EH (cell line): ENCODE measurements at regions not wholly inside any gene's neighbourhood (a gene's known extent, or its start where the extent isn't known, plus 50 kb on each side); places are given as distances from the start of the nearest gene placed in this dataset.
"Not testable (repeated sequence)": the region's sequence is repeated elsewhere in the genome, so short reads cannot be mapped to it uniquely, and the experiment has no call there.

Source experiments
- DNase-seq: peaks from one replicate; pipeline ENCODE4 v3.0.0-alpha.2; 2015; ENCODE audit warnings: low read depth

DNA sequence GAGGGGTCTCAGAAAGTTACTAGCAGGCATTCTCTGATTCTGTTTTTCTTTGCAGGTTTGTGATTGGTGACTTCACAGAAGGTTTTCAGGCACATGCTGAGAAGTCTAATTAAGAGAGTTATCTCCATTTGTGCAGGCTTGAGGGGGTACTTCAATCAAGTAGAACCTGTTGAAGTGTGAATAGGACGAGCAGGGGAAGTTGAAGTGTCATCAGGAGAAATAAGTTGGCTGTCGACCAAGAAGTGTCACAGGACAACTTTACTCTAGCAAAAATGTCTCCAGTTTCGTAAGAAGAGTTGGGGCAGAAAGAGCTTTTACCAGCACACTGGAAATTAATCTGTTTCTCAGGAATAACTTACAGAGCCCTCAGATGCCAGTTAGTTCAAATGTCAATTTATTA is 576.5 kb upstream of the SLITRK5 start:
- DNase-seq, result no peak

DNA sequence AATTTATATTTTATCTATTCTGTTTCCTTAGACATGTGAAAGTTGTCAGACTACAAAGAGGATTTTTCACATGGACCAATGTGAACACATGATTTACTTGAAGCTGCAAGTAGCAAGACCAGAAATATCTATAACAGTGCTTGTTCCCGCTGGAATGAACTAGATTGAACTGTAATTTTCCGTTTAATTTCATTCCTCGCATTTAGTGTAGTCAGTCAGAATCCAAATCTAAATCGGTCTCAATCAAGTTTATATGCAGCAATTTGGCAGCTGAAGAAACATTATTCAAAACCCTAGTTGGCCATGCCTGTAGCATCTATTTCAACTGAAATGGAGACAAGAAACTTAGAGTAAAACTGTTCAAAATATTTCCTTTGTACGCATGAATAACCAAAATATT is 570.7 kb upstream of the SLITRK5 start:
- no peak for DNase-seq

DNA sequence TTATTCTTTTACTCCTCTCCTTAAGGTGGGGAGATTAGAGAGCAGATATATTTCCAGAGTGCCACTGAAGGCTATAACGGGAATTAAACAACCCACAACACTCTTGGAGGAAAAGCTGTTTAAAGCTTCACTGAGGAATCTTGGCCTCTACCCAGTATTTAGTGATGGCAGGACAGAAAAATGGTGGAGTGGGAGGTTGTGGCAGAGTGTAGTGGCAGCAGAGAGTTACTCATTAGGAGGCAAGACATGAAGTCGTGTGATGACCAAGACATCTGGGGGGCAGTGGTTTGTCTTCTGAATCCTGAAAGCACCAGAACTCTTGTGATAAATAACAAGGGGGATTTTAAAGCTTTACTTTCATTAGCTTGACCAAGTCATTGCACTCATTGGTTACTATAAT is 563.5 kb upstream of the SLITRK5 start:
- DNase-seq, result no peak

DNA sequence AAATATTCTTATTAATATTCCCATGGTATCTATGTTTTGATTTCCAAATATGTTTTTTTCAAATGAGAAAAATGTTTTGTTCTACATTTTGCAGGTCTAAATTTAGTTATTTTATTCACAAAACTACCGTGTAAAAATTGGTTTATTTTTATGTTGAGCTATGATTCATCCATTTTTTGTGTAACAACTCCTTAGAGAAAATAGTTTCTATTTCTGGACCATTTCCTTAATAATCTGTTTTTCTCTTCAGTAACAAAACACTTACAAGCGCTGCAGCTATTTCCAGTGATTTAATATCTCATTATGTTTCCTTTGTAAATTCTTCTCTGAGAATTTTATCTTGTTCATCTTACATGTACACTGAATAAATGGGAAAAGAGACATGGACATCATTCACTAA is 550.7 kb upstream of the SLITRK5 start:
- no peak for DNase-seq

DNA sequence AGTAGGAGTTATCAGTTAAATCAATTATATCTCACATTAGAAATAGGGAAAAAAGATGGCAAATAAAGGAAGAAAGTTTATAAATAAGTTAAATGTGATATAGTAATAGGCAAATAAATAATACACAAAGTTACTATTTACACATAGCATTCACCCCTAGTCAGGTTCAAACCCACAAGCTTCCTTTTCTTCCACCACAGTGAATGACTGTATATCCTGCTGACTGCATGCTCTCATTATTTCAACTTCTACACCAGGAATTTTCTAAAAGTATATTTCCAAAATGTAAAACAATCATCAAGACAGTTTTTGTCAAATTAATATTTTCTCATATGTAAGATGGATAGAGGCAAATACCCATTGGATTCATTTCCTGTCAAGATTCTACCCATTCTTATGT is 548.6 kb upstream of the SLITRK5 start:
- DNase-seq, result no peak

DNA sequence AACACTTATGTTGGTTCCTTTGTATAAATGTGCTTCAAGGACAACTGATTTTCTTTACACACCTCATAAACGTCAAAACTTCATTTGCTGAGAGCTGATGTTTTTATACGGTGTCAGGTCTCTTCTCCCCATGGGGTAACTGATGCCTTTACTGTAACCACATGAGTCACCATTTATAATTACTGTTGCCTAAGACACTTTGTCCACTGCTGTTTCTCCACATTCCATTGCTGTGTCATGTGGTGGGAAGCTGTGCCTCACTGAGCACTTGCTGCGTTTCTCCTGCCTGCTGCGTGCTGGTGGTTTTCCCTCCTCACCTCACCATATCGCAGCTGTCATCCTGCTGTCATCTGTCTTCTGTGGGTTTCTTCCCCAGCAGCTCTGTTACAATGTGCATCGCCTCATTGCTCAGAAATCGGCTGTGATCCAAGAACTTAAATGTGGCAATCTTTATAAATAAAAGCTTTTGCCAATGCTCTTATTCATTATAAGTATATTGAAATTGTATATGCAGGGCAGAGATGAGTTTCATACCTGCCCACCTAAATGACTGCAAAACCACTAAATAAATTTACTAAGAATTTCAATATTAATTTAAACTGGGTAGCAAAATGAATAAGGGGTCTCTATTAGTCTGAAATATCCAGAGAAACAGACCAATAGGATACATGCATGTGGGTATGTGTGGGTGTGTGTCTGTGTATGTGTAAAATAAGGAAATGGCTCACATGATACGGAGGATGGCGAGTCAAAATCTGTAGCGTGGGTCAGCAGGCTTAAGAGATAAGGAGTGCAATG is 547.0 kb upstream of the SLITRK5 start:
- peak; percentile 0 for DNase-seq

DNA sequence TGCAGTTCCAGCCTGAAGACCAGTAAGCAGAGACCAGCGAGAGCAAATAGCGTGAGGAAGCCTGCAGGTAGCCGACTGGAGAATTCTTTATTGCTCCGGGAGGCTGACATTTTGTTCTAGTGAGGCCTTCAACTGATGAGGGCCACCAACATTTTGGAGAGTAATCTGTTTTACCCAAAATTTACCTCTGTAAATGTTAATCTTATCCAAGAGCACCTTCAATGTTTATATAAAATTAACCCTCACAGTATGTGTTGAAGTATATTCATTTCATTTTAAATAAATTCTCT is 546.4 kb upstream of the SLITRK5 start:
- DNase-seq, result no peak

DNA sequence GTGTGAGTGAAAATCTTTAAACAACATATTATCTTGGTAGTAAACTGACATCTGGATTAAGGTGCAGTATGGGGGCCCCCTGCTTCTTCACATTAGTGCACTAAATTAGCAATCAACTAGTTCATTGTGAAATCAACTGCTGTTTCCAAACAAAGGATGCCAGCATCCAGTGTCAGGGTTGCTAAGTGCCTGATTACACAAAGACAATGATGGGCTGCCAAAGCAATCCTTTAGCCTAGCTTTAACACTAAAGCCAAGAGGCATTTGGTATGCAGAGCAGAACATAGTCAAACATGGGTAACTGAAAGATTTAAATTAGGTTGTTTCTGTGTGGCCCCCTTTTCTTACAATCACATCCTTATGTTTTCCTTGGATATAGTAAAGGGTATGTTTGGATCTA is 543.1 kb upstream of the SLITRK5 start:
- DNase-seq, result no peak

DNA sequence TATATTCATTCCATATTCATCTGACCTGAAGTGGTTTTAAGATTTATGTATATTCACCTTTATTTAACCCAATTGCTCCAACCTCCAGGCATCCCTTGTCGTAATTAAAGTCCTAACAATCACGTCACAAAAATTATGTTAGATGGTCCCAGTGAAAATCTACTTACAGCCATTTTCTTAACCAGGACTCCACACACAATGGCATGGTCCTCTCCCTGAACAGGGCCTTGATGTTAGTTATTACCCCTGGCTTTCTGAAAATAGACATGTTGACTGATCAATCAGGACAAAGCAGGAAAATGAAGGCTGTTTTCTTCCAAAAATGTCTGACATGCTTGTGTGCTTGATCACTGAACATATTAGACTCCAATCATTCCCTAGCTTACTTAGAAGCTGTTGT is 542.7 kb upstream of the SLITRK5 start:
- DNase-seq, result no peak

DNA sequence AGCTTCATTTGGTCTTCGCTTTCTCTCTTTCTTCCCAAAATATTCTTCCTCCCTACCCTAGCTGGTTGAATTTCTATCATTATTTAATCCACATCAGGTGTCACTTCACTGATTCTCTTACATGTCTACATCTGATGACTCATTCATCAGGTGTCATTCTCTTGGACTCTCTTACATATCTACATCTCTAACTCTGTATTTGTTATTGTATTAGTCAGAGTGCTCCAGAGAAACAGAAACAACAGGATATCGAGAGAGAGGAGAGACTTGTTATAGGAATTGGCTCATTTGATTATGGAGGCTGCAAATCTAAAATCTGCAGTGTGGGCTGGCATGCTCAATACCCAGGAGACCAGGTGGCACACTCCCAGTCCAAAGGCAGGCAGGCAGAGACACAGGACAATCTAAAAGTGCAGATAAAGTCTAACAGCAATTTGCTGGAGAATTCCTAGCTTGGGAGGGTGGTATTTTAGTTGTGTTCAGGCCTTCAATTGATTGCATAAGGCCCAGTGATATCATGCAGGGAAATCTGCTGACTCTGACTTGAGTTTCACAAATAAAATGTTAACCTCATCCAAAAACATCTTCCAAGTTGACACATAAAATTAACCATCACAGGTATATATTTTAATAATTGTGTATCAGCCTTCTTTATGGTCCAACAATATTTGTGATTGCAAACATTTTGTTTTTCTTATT is 541.4 kb upstream of the SLITRK5 start:
- DNase-seq, result no peak

DNA sequence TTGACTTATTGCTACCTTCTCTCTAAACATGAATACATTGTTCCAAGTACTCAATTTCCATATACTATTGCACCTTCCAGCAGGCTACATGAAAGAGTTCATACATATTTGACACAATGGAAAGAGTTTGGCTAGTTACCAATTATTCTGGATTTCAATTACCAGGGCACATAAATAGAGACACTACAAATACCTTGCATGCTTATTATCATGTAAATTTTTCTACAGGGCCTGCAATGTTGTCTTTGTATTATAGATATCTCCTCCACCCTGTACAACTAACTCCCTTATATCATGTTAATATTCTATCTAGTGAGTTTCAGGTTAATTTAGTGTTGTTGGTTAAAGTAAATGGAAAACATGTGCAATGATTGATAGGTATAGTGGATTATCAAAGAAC is 540.7 kb upstream of the SLITRK5 start:
- no peak for DNase-seq

DNA sequence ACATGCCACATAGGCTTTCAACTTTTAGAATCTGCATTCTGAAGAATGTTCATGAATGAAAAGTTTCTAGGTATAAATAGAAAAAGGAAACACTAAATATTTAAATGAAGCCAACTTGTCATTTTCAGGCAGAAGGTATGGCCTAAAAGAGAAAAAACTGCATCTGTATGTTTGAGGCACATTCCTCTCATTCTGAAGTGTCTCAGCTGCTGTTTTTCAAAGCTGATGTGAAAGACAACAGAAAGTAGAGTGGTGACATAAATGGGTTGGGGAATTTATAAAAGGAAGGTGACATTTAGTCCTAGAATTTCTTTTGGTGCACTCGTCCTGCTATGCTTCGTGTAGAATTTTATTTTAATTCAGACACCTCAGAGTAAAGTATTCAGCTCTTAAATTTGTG is 539.6 kb upstream of the SLITRK5 start:
- DNase-seq, result no peak

DNA sequence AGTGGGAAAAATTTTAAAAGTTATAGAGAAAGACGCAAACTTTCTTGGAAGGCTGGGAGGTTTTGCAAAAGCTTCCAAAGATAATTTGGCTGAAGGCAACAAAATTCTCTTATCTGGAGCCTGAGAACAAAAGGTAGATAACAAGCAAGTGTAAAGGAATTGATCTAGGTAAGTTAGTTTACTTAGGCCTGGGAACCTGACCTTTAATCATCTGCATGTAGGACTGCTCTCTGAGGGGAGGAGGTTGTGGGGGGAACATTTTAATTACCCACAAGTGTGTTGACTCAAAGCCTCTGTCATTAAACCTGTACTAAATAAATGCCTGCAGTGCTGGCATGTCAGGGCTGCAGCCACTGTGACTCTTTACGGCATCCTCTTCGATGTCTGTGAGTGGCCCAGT is 532.3 kb upstream of the SLITRK5 start:
- DNase-seq, result no peak

DNA sequence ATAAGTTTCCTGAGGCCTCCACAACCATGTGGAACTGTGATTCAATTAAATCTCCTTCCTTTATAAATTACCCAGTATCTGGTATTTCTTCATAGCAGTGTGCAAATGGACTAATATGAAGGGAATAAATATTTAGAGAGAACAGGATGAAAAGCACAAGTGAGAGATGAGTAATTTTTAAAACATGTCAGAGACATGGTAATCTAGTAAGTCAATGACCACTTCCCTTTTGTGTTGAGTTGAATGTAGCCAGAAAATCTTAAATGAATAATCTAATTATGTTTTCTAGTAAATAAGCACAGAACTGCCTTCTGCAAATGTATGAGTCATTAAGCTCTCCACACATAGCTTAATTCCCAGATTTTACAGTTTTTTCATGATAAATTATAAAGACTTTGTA is 524.1 kb upstream of the SLITRK5 start:
- no peak for DNase-seq

DNA sequence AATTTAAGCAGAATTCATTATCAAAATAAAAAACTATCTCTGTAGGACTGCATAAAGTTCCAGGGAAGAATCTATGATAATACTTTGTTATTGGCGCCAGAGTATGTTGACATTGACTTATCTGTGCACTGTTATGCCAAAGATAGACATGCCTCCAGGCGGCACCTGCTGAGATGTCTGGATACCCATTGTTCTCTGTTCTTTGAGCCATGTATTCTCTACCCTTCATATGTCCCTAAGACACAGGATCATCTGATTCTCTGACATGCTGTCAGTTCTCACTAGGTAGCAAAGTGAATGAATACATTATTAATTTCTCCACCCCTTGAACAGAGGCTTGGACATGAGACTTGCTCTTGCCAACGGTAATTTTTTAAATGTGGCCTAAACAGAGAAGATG is 517.8 kb upstream of the SLITRK5 start:
- no peak for DNase-seq

DNA sequence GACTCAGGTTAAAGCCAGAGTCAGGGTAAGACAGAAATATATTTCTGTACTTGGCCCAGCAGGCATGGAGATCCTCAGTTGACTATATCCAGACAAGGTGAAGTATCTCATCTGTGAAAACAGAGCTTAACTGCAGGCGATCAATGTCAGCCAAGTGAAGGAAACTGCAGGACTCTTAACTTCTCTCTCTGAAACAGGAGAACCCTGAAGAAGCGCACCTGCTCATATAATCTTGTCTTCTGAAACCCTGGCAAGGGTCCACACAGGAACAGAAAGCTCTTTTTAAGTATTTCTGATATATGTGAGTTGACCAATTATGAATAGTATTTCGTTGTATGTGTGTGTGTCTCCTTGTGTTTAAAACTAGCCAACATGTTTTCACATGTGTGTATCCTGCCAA is 504.8 kb upstream of the SLITRK5 start:
- DNase-seq, result no peak

DNA sequence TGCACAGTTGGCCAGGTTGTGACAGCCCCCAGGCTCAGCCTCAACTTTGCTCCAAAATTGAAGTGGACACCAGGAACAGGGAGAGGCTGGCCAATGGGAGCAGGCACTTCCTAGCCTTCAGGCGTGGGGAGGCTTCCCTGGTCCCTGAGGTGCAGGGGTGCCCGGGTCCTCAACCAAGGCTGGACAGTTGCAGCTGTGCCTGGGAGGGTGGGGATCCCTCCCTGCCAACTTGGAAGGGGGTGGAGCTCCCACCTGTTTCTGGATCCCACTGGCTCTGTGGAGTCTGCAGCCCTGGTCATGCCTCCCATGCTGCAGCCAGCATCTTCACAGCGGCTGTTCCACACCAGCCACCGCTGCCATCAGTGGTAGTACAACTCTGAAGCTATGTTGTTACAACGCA is 502.8 kb upstream of the SLITRK5 start:
- DNase-seq, result no peak

DNA sequence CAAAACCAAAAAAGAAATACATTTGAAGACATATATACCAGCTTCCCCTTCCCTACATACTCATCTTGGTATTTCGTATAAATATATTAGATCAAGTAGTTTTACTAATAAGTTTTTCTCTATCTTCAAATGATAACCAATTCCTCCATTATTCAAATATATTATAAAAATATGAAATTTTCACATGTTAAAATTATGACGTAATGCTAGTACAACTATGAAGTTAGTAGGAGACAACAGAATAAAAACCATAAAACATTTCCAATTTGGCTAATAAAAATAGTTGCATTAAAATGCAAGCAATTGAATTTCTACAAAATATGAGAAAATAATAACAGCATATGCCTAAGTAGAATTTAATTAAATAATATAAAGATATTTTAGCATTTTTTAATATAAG is 501.8 kb upstream of the SLITRK5 start:
- no peak for DNase-seq

DNA sequence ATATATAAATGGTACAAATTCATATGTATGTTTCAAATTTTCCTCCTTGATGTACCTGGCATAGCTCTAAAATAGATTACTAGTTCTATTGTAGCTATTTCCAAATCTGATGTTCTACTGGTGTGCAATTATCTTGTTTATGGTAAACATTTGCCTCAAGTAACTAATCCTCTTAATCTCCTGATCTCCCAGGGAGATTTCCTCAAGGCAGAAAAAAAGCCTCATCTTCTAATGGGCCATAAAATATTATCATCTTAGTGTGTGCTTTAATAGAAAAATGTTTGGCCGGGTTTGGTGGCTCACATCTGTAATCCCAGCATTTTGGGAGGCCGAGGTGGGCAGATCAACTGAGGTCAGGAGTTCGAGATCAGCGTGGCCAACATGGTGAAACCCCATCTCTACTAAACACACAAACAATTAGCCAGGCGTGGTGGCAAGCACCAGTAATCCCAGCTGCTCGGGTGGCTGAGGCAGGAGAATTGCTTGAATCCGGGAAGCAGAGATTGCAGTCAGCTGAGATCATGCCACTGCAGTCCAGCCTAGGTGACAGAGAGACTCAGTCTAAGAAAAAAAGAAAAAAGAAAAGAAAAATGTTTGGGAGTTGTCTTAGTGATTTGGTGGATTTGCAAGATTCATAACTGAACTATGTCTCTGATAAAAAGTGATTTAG is 498.9 kb upstream of the SLITRK5 start:
- no peak for DNase-seq

DNA sequence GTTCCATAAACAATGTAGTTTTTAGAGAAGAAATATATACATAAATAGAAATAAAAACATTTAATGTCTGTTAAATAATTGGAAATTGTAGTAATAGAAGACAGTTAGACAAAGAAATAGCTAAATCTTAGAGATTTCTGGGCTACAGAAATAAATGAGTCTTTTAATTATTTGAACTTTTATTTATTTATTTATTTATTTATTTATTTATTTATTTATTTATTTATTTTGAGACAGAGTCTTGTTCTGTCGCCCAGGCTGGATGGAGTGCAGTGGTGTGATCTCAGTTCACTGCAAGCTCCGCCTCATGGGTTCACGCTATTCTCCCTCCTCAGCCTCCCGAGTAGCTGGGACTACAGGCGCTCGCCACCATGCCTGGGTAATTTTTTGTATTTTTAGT is 486.0 kb upstream of the SLITRK5 start:
- DNase-seq, result not testable (repeated sequence)

DNA sequence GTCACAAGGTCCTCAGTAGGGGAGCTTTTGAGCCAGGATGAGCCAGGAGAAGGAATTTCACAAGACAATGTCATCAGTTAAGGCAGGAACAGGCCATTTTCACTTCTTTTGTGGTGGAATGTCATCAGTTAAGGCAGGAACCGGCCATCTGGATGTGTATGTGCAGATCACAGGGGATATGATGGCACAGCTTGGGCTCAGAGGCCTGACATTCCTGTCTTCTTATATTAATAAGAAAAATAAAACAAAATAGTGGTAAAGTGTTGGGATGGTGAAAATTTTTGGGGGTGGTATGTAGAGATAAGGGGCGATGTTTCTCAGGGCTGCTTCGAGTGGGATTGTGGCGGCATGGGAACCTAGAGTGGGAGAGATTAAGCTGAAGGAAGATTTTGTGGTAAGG is 484.5 kb upstream of the SLITRK5 start:
- not testable (repeated sequence) for DNase-seq

DNA sequence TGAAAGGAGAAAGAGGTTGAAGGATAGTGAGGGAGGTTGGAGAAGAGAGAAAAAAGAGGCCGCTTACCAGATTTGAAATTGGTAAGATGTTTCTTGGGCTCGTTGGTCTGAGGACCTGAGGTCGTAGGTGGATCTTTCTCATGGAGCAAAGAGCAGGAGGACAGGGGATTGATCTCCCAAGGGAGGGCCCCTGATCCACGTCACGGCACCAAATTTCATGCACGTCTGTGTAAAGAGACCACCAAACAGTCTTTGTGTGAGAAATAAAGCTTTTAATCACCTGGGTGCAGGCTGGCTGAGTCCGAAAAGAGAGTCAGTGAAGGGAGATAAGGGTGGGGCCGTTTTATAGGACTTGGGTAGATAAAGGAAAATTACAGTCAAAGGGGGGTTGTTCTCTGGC is 479.7 kb upstream of the SLITRK5 start:
- DNase-seq, result not testable (repeated sequence)

DNA sequence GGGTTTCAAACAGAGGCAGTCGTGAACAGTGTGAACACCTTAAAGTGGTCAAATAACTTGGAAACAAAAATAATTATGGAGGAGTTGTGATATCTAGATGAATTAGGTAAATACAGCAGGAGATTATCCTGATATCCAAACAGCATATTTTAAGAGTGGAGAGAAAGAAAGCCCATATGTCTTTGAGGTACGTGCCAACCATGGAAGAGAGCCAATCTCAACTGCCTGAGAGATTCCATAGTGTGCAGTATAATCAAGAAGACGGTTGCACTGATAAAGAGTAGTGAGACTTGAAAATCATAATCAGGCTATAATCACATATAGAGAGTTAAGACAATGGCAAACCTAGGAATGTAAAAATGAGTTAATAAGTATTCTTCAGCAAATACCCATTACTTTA is 472.8 kb upstream of the SLITRK5 start:
- DNase-seq, result no peak

DNA sequence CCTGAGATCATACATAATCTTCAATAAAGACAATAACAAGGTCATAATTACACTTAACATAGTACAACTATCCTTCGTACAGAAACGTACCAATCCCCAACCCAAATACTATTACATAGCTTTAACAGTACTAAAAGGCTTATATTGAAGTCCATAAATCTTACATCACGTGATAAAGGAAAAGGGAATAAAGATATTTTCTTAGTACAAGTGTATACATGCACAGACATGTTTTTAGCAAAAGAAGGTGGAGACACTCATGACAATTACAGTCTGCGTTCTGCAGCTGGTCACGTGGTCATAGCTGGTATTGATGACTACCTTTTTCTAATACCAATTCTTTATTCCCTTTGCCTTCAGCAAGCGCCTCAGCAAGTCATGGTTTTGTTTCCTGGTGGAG is 464.5 kb upstream of the SLITRK5 start:
- DNase-seq, result no peak
